ENCODE measurements at regions not wholly inside any gene's neighbourhood (a gene's known extent, or its start where the extent isn't known, plus 50 kb on each side); places are given as distances from the start of the nearest gene placed in this dataset.

GRCh38 chr2:66853585-66853984 is 418.7 kb downstream of the MEIS1 start:
- no peak overlapping the region for H2BK20ac ChIP-seq (ENCODE audit: low read depth, low read length, poor library complexity, severe bottlenecking)
- H3K79me2 ChIP-seq (ENCODE audit: insufficient read depth, low read length) = no peaks in the 10 kb centered on the region
- no peak overlapping the region for H2BK12ac ChIP-seq (ENCODE audit: insufficient read length, low read depth, low read length)
- Mint-ChIP-seq H3K4me1 (peaks cover 0 to 6% of the 10 kb centered on the region in 2 experiments; a peak in 3 of 4 replicates), H3K4me3 (no peak overlapping the region), H3K27ac (no peak overlapping the region), H3K36me3 (ENCODE audit: insufficient read depth in 1 of 3, low read depth in 3 of 3) (no peaks in the 10 kb centered on the region; a peak in 1 of 7 replicates), H3K27me3 (ENCODE audit: low read depth) (peaks cover 7% of the 10 kb centered on the region), H3K9me3 (0 out of 5 replicates have a peak, but pooled peaks cover 0 to 6% of the 10 kb centered on the region in 2 experiments)
- H3T11ph ChIP-seq (ENCODE audit: low read length) = no peak overlapping the region
- no peak overlapping the region for H4K91ac ChIP-seq (ENCODE audit: insufficient read length, low read depth, low read length)
- H3K23me2 ChIP-seq (ENCODE audit: insufficient read length, low read depth, low read length, poor library complexity, severe bottlenecking) = no peaks in the 10 kb centered on the region
- no peak overlapping the region for H3K27ac ChIP-seq (ENCODE audit: insufficient read length, low read depth, low read length)
- no peaks in the 10 kb centered on the region for H3K9me3 ChIP-seq (ENCODE audit: control insufficient read depth, low read depth, low read length)
- H4K20me1 ChIP-seq (ENCODE audit: control insufficient read depth, insufficient read depth, insufficient read length) = no peaks in the 10 kb centered on the region
- H3K79me1 ChIP-seq (ENCODE audit: insufficient read depth, low read depth, low read length, poor library complexity, severe bottlenecking) = no peaks in the 10 kb centered on the region
- no peak overlapping the region for H2AFZ ChIP-seq (ENCODE audit: low read length)
- H3K4me2 ChIP-seq (ENCODE audit: insufficient read depth, insufficient read length, low read length) = no peak overlapping the region
- no peak overlapping the region for H3K56ac ChIP-seq (ENCODE audit: insufficient read length, low read depth, low read length)
- H4K8ac ChIP-seq (replicated peaks; ENCODE audit: insufficient read length, low read depth, low read length) = no peak overlapping the region
- no peaks in the 10 kb centered on the region for H3K4me1 ChIP-seq (ENCODE audit: insufficient read depth, low read length)
- no peak overlapping the region for H2AK5ac ChIP-seq (ENCODE audit: insufficient read length, low read length)
- no peak for DNase-seq
- no peak overlapping the region for H2BK15ac ChIP-seq (ENCODE audit: low read depth, low read length)
- H2BK120ac ChIP-seq (ENCODE audit: low read depth, low read length, poor library complexity, severe bottlenecking) = no peak overlapping the region
- no peak overlapping the region for H2BK5ac ChIP-seq (ENCODE audit: insufficient read length, low read length)
- H3K23ac ChIP-seq (ENCODE audit: insufficient read length, low read depth, low read length) = no peak overlapping the region
- no peaks in the 10 kb centered on the region for H3K27me3 ChIP-seq (ENCODE audit: insufficient read depth, low read length)
- no peak overlapping the region for H3K4ac ChIP-seq (ENCODE audit: low read depth, low read length)
- no peak overlapping the region for H3K18ac ChIP-seq (ENCODE audit: insufficient read length, low read depth, low read length)
- H3K9ac ChIP-seq (ENCODE audit: extremely low read depth, insufficient read length, low read length) = no peak overlapping the region
- no peak overlapping the region for H4K5ac ChIP-seq (ENCODE audit: insufficient read length, low read depth, low read length)
- H3K14ac ChIP-seq (ENCODE audit: insufficient read depth, low read length) = no peak overlapping the region
- no CpG with 5 or more reads among the region's 6 CpGs for WGBS (ENCODE audit: extremely low coverage, insufficient read length, low lambda C conversion rate)
- TF ChIP-seq CTCF (conservative IDR thresholded peaks at IDR 0.05) = no peak

Data from H9 (cell line).